ENCODE measurements at regions not wholly inside any gene's neighbourhood (a gene's known extent, or its start where the extent isn't known, plus 50 kb on each side); places are given as distances from the start of the nearest gene placed in this dataset.
"Not testable (repeated sequence)": the region's sequence is repeated elsewhere in the genome, so short reads cannot be mapped to it uniquely, and the experiment has no call there.

GRCh38 chr1:148261684-148262083 lies 109.6 kb upstream of the NBPF11 start:
- TF ChIP-seq EP300 (IDR thresholded peaks at IDR 0.05; ENCODE audit: low read depth): not testable (repeated sequence)
- TF ChIP-seq, protein P1, sequence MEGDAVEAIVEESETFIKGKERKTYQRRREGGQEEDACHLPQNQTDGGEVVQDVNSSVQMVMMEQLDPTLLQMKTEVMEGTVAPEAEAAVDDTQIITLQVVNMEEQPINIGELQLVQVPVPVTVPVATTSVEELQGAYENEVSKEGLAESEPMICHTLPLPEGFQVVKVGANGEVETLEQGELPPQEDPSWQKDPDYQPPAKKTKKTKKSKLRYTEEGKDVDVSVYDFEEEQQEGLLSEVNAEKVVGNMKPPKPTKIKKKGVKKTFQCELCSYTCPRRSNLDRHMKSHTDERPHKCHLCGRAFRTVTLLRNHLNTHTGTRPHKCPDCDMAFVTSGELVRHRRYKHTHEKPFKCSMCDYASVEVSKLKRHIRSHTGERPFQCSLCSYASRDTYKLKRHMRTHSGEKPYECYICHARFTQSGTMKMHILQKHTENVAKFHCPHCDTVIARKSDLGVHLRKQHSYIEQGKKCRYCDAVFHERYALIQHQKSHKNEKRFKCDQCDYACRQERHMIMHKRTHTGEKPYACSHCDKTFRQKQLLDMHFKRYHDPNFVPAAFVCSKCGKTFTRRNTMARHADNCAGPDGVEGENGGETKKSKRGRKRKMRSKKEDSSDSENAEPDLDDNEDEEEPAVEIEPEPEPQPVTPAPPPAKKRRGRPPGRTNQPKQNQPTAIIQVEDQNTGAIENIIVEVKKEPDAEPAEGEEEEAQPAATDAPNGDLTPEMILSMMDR (IDR thresholded peaks at IDR 0.05): not testable (repeated sequence)

All from transverse colon (tissue), 3 donors.